Chondrocyte (in vitro differentiated cells): ENCODE measurements at regions not wholly inside any gene's neighbourhood (a gene's known extent, or its start where the extent isn't known, plus 50 kb on each side); places are given as distances from the start of the nearest gene placed in this dataset.

Source experiments
- DNase-seq: peaks from one replicate; pipeline ENCODE4 v3.0.0; 2021; ENCODE audit warnings: mixed read lengths, low spot score
- H3K27ac Mint-ChIP-seq: one replicate; pipeline ENCODE4 v1.8.0; 2021; ENCODE audit warnings: mild to moderate bottlenecking, moderate library complexity, mixed read lengths; ENCODE audit not compliant: unreplicated experiment
- H3K27me3 Mint-ChIP-seq: 2 replicates; pipeline ENCODE4 v1.8.0; 2021; ENCODE audit warnings: low read depth, mixed read lengths
- H3K36me3 Mint-ChIP-seq: 2 replicates; pipeline ENCODE4 v1.8.0; 2021; ENCODE audit warnings: low read depth, mixed read lengths
- H3K4me1 Mint-ChIP-seq: 2 replicates; pipeline ENCODE4 v1.8.0; 2021; ENCODE audit warnings: low read depth, mild to moderate bottlenecking, mixed read lengths
- H3K4me3 Mint-ChIP-seq: one replicate; pipeline ENCODE4 v1.8.0; 2021; ENCODE audit warnings: mild to moderate bottlenecking, moderate library complexity, mixed read lengths; ENCODE audit not compliant: unreplicated experiment
- H3K9me3 Mint-ChIP-seq: 2 replicates; pipeline ENCODE4 v1.8.0; 2021; ENCODE audit warnings: low read depth, mixed read lengths
- TF ChIP-seq, protein P1 (sequence below): fragments of 200-600 bp; sonication (generic); IDR thresholded peaks from 2 replicates; pipeline ENCODE4 v1.5.0; 2021; ENCODE audit warnings: antibody characterized with exemption, mild to moderate bottlenecking, moderate library complexity

GRCh38 chr7:69358163-69358821 is 240.0 kb upstream of the AUTS2 start:
- Mint-ChIP-seq H3K27me3 (no peaks in the 10 kb centered on the region), H3K4me1 (peaks cover 16% of the 10 kb centered on the region), H3K9me3 (no peaks in the 10 kb centered on the region), H3K27ac (no peak overlapping the region), H3K4me3 (no peak overlapping the region), H3K36me3 (no peaks in the 10 kb centered on the region)
- no peak for DNase-seq
- TF ChIP-seq, protein P1, sequence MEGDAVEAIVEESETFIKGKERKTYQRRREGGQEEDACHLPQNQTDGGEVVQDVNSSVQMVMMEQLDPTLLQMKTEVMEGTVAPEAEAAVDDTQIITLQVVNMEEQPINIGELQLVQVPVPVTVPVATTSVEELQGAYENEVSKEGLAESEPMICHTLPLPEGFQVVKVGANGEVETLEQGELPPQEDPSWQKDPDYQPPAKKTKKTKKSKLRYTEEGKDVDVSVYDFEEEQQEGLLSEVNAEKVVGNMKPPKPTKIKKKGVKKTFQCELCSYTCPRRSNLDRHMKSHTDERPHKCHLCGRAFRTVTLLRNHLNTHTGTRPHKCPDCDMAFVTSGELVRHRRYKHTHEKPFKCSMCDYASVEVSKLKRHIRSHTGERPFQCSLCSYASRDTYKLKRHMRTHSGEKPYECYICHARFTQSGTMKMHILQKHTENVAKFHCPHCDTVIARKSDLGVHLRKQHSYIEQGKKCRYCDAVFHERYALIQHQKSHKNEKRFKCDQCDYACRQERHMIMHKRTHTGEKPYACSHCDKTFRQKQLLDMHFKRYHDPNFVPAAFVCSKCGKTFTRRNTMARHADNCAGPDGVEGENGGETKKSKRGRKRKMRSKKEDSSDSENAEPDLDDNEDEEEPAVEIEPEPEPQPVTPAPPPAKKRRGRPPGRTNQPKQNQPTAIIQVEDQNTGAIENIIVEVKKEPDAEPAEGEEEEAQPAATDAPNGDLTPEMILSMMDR = no peak

- Mint-ChIP-seq H3K4me1 (peaks cover 16% of the 10 kb centered on the region), H3K36me3 (no peaks in the 10 kb centered on the region), H3K27me3 (no peaks in the 10 kb centered on the region), H3K27ac (no peak overlapping the region), H3K9me3 (no peaks in the 10 kb centered on the region), H3K4me3 (no peak overlapping the region)
- no peak for DNase-seq
- TF ChIP-seq, protein P1 = no peak
Observed at GRCh38 chr7:69359003-69359700, 239.1 kb upstream of the AUTS2 start.

- H3K36me3 Mint-ChIP-seq = no peaks in the 10 kb centered on the region
- no peak for DNase-seq
- H3K4me1 Mint-ChIP-seq = peaks cover 27% of the 10 kb centered on the region
- no peak overlapping the region for H3K27ac Mint-ChIP-seq
- no peaks in the 10 kb centered on the region for H3K27me3 Mint-ChIP-seq
- TF ChIP-seq, protein P1 = no peak
- no peak overlapping the region for H3K4me3 Mint-ChIP-seq
- no peaks in the 10 kb centered on the region for H3K9me3 Mint-ChIP-seq
Observed at GRCh38 chr7:69360913-69361312, 237.4 kb upstream of the AUTS2 start.

GRCh38 chr7:69363136-69363535 is 235.1 kb upstream of the AUTS2 start:
- H3K9me3 Mint-ChIP-seq = no peaks in the 10 kb centered on the region

More at GRCh38 chr7:69363136-69363535, 235.1 kb upstream of the AUTS2 start:
- peaks cover 47% of the 10 kb centered on the region for H3K4me1 Mint-ChIP-seq
- H3K4me3 Mint-ChIP-seq = no peak overlapping the region
- no peaks in the 10 kb centered on the region for H3K27me3 Mint-ChIP-seq
- H3K36me3 Mint-ChIP-seq = no peaks in the 10 kb centered on the region
- no peak for DNase-seq
- peak overlapping the region; percentile 27 for H3K27ac Mint-ChIP-seq
- TF ChIP-seq, protein P1 = no peak
